ENCODE measurements at regions not wholly inside any gene's neighbourhood (a gene's known extent, or its start where the extent isn't known, plus 50 kb on each side); places are given as distances from the start of the nearest gene placed in this dataset.
A peak's percentile ranks its signal among the peaks of the same experiment; 100 is the strongest.

GRCh38 chr16:72256398-72257066 lies 84.6 kb upstream of the PMFBP1 start:
- in situ Hi-C loops (cut with HindIII; ENCODE audit: low pct_ligation_motif_present, low sequenced_read_pairs) = no loop called here
- peak; percentile 27 for DNase-seq

GRCh38 chr16:72255786-72256185 lies 83.8 kb upstream of the PMFBP1 start:
- H3K27ac ChIP-seq = no peak overlapping the region
- in situ Hi-C loops (cut with HindIII; ENCODE audit: low pct_ligation_motif_present, low sequenced_read_pairs) = no loop called here
- no peak for DNase-seq
- no peaks in the 10 kb centered on the region for H3K36me3 ChIP-seq (replicated peaks)
- no peaks in the 10 kb centered on the region for H3K27me3 ChIP-seq (replicated peaks)
- TF ChIP-seq CTCF (IDR thresholded peaks at IDR 0.05; ENCODE audit: low read depth, low read length, missing control alignments) = no peak
- no peak overlapping the region for H3K4me3 ChIP-seq (ENCODE audit: low read depth, low read length)

More at GRCh38 chr16:72256398-72257066, 84.6 kb upstream of the PMFBP1 start:
- H3K4me3 ChIP-seq (ENCODE audit: low read depth, low read length) = no peak overlapping the region
- no peaks in the 10 kb centered on the region for H3K36me3 ChIP-seq (replicated peaks)
- no peaks in the 10 kb centered on the region for H3K27me3 ChIP-seq (replicated peaks)
- no peak for TF ChIP-seq CTCF (IDR thresholded peaks at IDR 0.05; ENCODE audit: low read depth, low read length, missing control alignments)
- H3K27ac ChIP-seq = no peak overlapping the region

GRCh38 chr16:72247821-72248253 lies 75.9 kb upstream of the PMFBP1 start:
- H3K36me3 ChIP-seq (replicated peaks) = no peaks in the 10 kb centered on the region
- no peak overlapping the region for H3K27ac ChIP-seq
- TF ChIP-seq CTCF (IDR thresholded peaks at IDR 0.05; ENCODE audit: low read depth, low read length, missing control alignments) = no peak
- no peak overlapping the region for H3K4me3 ChIP-seq (ENCODE audit: low read depth, low read length)
- peak; percentile 28 for DNase-seq
- no peaks in the 10 kb centered on the region for H3K27me3 ChIP-seq (replicated peaks)
- in situ Hi-C loops (cut with HindIII; ENCODE audit: low pct_ligation_motif_present, low sequenced_read_pairs) = loop anchor here (25.0 kb wide), 1 partner anchor 214 kb away; no protein-coding TSS in a partner anchor

- no peaks in the 10 kb centered on the region for H3K27me3 ChIP-seq (replicated peaks)
- TF ChIP-seq CTCF (IDR thresholded peaks at IDR 0.05; ENCODE audit: low read depth, low read length, missing control alignments) = no peak
- in situ Hi-C loops (cut with HindIII; ENCODE audit: low pct_ligation_motif_present, low sequenced_read_pairs) = loop anchor here (25.0 kb wide), 1 partner anchor 216 kb away; no protein-coding TSS in a partner anchor
- no peak for DNase-seq
- no peak overlapping the region for H3K4me3 ChIP-seq (ENCODE audit: low read depth, low read length)
- no peaks in the 10 kb centered on the region for H3K36me3 ChIP-seq (replicated peaks)
- no peak overlapping the region for H3K27ac ChIP-seq
Observed at GRCh38 chr16:72246423-72246822, 74.5 kb upstream of the PMFBP1 start.

GRCh38 chr16:72244853-72245252 lies 72.9 kb upstream of the PMFBP1 start:
- in situ Hi-C loops (cut with HindIII; ENCODE audit: low pct_ligation_motif_present, low sequenced_read_pairs) = loop anchor here (25.0 kb wide), 1 partner anchor 217 kb away; no protein-coding TSS in a partner anchor
- DNase-seq = no peak
- Histone ChIP-seq H3K27me3 (replicated peaks) (no peaks in the 10 kb centered on the region), H3K36me3 (replicated peaks) (no peaks in the 10 kb centered on the region), H3K27ac (no peak overlapping the region), H3K4me3 (ENCODE audit: low read depth, low read length) (no peak overlapping the region)
- peak; percentile 50 for TF ChIP-seq CTCF (IDR thresholded peaks at IDR 0.05; ENCODE audit: low read depth, low read length, missing control alignments)
